Thyroid gland (tissue), 4 donors: ENCODE measurements at regions not wholly inside any gene's neighbourhood (a gene's known extent, or its start where the extent isn't known, plus 50 kb on each side); places are given as distances from the start of the nearest gene placed in this dataset.

Source experiments
- CTCF ChIP-seq, 6 experiments: fragments of 200-600 bp in 3 of 6; fragments of 450-650 bp in 3 of 6; sonication (generic) in 3 of 6; IDR thresholded peaks; one replicate each; pipeline ENCODE4 v1.5.1; 2016 to 2019; ENCODE audit warnings: antibody characterized with exemption in 6 of 6, mild to moderate bottlenecking in 2 of 6, inconsistent platforms in 1 of 6, moderate library complexity in 1 of 6
- POLR2A ChIP-seq, 2 donors: fragments of 450-650 bp; IDR thresholded peaks; one replicate each; pipeline ENCODE4 v1.6.1; 2017; ENCODE audit warnings: antibody characterized with exemption in 2 of 2, mild to moderate bottlenecking in 2 of 2, moderate library complexity in 1 of 2

DNA sequence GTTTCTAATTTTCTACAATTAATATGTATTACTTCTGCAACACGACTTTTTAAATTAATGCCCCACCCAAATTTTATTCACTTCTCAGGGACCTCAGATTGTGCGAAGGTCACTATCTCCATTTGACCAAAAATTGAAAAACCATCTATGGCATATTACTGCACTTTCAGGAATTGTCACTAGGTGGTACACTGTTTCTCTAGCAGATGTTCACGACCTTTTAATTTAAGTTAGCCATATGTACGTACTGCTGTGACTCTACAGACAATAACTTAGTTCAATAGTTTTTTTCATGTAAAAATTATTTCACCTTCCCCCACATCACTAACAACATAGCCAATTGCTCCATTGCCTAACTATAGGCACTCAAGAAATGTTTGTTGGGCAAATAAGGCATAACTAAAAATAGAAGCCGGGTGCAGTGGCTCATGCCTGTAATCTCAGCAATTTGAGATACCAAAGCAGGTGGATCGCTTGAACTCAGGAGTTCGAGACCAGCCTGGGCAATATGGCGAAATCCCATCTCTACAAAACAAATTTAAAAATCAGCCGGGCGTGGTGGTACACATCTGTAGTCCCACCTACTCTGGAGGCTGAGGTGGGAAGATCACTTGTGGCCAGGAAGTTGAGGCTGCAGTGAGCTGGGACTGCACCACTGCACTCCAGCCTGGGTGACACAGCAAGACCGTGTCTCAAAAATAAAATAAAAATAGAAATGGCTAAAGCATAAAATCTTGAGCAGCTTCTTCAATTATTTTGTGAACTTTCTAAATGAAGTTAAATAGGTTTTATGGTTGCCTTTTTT lies 75.7 kb upstream of the PKN2 start:
- TF ChIP-seq POLR2A (IDR thresholded peaks at IDR 0.05) (no peak), CTCF (IDR thresholded peaks at IDR 0.05) (peak in 2 of 6 experiments; percentile 15 to 46)
